ENCODE measurements at regions not wholly inside any gene's neighbourhood (a gene's known extent, or its start where the extent isn't known, plus 50 kb on each side); places are given as distances from the start of the nearest gene placed in this dataset.

- peak; percentile 13 for FAIRE-seq
- POLR2A ChIA-PET, result no interaction called here
- WGBS (ENCODE audit: missing lambda C conversion rate), result 20% methylated on average over 3 of the region's 3 CpGs
Measured at GRCh38 chr17:52213451-52213850, 54.9 kb upstream of the CA10 start.

DNA sequence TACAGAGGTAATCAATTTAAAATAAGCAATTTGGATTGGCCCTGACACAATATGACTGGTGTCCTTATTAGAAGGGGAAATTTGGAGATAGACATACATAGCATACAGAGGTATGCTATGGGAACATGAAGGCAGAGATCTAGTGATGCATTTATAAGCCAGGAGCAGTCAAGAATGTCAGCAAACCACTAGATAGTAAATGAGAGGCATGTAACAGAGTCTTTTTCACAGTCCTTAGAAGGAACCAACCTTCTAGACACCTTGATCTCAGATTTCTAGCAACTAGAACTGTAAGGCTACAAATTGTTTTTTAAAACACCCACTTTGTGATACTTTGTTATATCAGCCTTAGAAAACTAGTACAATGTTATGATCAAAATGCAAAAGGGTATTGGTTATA lies 54.3 kb upstream of the CA10 start:
- Histone ChIP-seq H3K27ac (no peak overlapping the region), H3K4me2 (no peak overlapping the region), H3K4me1 (no peaks in the 10 kb centered on the region), H3K9me3 (no peaks in the 10 kb centered on the region), H3K4me3 (no peak overlapping the region)
- ChIA-PET CTCF (no interaction called here), POLR2A (no interaction called here)
- TF ChIP-seq CBX2 (IDR thresholded peaks at IDR 0.05; ENCODE audit: borderline replicate concordance, low read depth), result no peak
- no peak for TF ChIP-seq TP53 (CRISPR knock-in tag; IDR thresholded peaks at IDR 0.05)
- no peak for TF ChIP-seq NFE2L2 (conservative IDR thresholded peaks at IDR 0.05; ENCODE audit: low read length)
- no peak for TF ChIP-seq ZNF302 (CRISPR knock-in tag; IDR thresholded peaks at IDR 0.05)
- TF ChIP-seq, protein P1, sequence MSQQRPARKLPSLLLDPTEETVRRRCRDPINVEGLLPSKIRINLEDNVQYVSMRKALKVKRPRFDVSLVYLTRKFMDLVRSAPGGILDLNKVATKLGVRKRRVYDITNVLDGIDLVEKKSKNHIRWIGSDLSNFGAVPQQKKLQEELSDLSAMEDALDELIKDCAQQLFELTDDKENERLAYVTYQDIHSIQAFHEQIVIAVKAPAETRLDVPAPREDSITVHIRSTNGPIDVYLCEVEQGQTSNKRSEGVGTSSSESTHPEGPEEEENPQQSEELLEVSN (IDR thresholded peaks at IDR 0.05; ENCODE audit: borderline replicate concordance, low read depth), result no peak
- TF ChIP-seq FOSB (CRISPR knock-in tag; IDR thresholded peaks at IDR 0.05), result no peak
- TF ChIP-seq HOXA7 (CRISPR knock-in tag; IDR thresholded peaks at IDR 0.05), result no peak
- TF ChIP-seq BHLHE40 (IDR thresholded peaks at IDR 0.05; ENCODE audit: low read depth, low read length), result no peak
- TF ChIP-seq CBX8 (IDR thresholded peaks at IDR 0.05), result no peak
- TF ChIP-seq HDAC2 (IDR thresholded peaks at IDR 0.05), result no peak
- TF ChIP-seq POLR2A (IDR thresholded peaks at IDR 0.05; ENCODE audit: low read length), result no peak
- no peak for TF ChIP-seq ZC3H11A (IDR thresholded peaks at IDR 0.05)
- no peak for TF ChIP-seq HOXB5 (CRISPR knock-in tag; IDR thresholded peaks at IDR 0.05)
- TF ChIP-seq HEYL (CRISPR knock-in tag; IDR thresholded peaks at IDR 0.05), result no peak
- no peak for TF ChIP-seq ZFP36 (IDR thresholded peaks at IDR 0.05; ENCODE audit: borderline replicate concordance, partially characterized antibody)
- no peak for TF ChIP-seq CHD4 (IDR thresholded peaks at IDR 0.05; ENCODE audit: borderline replicate concordance)
- TF ChIP-seq EHMT2 (IDR thresholded peaks at IDR 0.05; ENCODE audit: low read depth), result no peak
- FAIRE-seq (no peak), DNase-seq (ENCODE audit: low read depth in 1 of 2, low spot score in 1 of 2) (no peak), ATAC-seq (no peak)

More at GRCh38 chr17:52213451-52213850, 54.9 kb upstream of the CA10 start:
- no peak for TF ChIP-seq NFE2L2 (conservative IDR thresholded peaks at IDR 0.05; ENCODE audit: low read length)
- TF ChIP-seq KDM5A (IDR thresholded peaks at IDR 0.05), result no peak
- no peak for TF ChIP-seq RFX5 (IDR thresholded peaks at IDR 0.05)
- TF ChIP-seq ZSCAN20 (CRISPR knock-in tag; IDR thresholded peaks at IDR 0.05), result no peak
- no peak for TF ChIP-seq EHF (CRISPR knock-in tag; IDR thresholded peaks at IDR 0.05)
- no peak for TF ChIP-seq EHMT2 (IDR thresholded peaks at IDR 0.05; ENCODE audit: low read depth)
- no peak for TF ChIP-seq FOSB (CRISPR knock-in tag; IDR thresholded peaks at IDR 0.05)
- TF ChIP-seq, protein P2, sequence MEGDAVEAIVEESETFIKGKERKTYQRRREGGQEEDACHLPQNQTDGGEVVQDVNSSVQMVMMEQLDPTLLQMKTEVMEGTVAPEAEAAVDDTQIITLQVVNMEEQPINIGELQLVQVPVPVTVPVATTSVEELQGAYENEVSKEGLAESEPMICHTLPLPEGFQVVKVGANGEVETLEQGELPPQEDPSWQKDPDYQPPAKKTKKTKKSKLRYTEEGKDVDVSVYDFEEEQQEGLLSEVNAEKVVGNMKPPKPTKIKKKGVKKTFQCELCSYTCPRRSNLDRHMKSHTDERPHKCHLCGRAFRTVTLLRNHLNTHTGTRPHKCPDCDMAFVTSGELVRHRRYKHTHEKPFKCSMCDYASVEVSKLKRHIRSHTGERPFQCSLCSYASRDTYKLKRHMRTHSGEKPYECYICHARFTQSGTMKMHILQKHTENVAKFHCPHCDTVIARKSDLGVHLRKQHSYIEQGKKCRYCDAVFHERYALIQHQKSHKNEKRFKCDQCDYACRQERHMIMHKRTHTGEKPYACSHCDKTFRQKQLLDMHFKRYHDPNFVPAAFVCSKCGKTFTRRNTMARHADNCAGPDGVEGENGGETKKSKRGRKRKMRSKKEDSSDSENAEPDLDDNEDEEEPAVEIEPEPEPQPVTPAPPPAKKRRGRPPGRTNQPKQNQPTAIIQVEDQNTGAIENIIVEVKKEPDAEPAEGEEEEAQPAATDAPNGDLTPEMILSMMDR (IDR thresholded peaks at IDR 0.05), result no peak
- no peak for TF ChIP-seq HES2 (IDR thresholded peaks at IDR 0.05)
- TF ChIP-seq, protein P3, sequence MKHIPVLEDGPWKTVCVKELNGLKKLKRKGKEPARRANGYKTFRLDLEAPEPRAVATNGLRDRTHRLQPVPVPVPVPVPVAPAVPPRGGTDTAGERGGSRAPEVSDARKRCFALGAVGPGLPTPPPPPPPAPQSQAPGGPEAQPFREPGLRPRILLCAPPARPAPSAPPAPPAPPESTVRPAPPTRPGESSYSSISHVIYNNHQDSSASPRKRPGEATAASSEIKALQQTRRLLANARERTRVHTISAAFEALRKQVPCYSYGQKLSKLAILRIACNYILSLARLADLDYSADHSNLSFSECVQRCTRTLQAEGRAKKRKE (CRISPR knock-in tag; IDR thresholded peaks at IDR 0.05; ENCODE audit: low read depth), result no peak
- no peak for TF ChIP-seq BHLHE40 (IDR thresholded peaks at IDR 0.05; ENCODE audit: low read depth, low read length)
- no peak for TF ChIP-seq HOXB13 (CRISPR knock-in tag; IDR thresholded peaks at IDR 0.05; ENCODE audit: low read depth)
- TF ChIP-seq CHD4 (IDR thresholded peaks at IDR 0.05; ENCODE audit: borderline replicate concordance), result no peak
- no peak for TF ChIP-seq CBX8 (IDR thresholded peaks at IDR 0.05)
- no peak for TF ChIP-seq PHF8 (IDR thresholded peaks at IDR 0.05; ENCODE audit: borderline replicate concordance, low read depth)
- no peak for TF ChIP-seq JUN (IDR thresholded peaks at IDR 0.05)
- no peak for TF ChIP-seq KDM1A (IDR thresholded peaks at IDR 0.05; ENCODE audit: low read depth)
- TF ChIP-seq GATA3 (IDR thresholded peaks at IDR 0.05; ENCODE audit: borderline replicate concordance), result no peak
- no peak for ATAC-seq
- H3K27ac ChIP-seq, result no peak overlapping the region
- H3K9me3 ChIP-seq, result no peaks in the 10 kb centered on the region
- H3K4me1 ChIP-seq, result no peaks in the 10 kb centered on the region
- H3K4me2 ChIP-seq, result no peak overlapping the region
- H3K4me3 ChIP-seq, result no peak overlapping the region
- CTCF ChIA-PET, result interaction anchor here (0.5 kb wide), 1 partner anchor 66 kb away, joined by 3 read pairs; no protein-coding TSS in a partner anchor
- no peak for DNase-seq (ENCODE audit: low read depth in 1 of 2, low spot score in 1 of 2)

Data from A549 (cell line).